ENCODE measurements at regions not wholly inside any gene's neighbourhood (a gene's known extent, or its start where the extent isn't known, plus 50 kb on each side); places are given as distances from the start of the nearest gene placed in this dataset.
"Not testable (repeated sequence)": the region's sequence is repeated elsewhere in the genome, so short reads cannot be mapped to it uniquely, and the experiment has no call there.

- CTCF ChIA-PET = no interaction called here
Measured at GRCh38 chr1:70490153-70490552, 79.1 kb downstream of the CTH start.

GRCh38 chr1:70495370-70495769 lies 84.3 kb downstream of the CTH start:
- DNase-seq (no peak), ATAC-seq (no peak)
- Mint-ChIP-seq H3K4me3 (no peak overlapping the region), H3K27me3 (peaks cover 2% of the 10 kb centered on the region), H3K27ac (no peak overlapping the region), H3K36me3 (ENCODE audit: low read depth) (no peaks in the 10 kb centered on the region), H3K9me3 (ENCODE audit: low read depth) (no peaks in the 10 kb centered on the region), H3K4me1 (no peaks in the 10 kb centered on the region)
- POLR2A ChIA-PET = interaction anchor here (0.6 kb wide), 1 partner anchor 1210 kb away, joined by 4 read pairs; no protein-coding TSS in a partner anchor
- CTCF ChIA-PET = interaction anchor here (1.0 kb wide), 1 partner anchor 16 kb away, joined by 3 read pairs; no protein-coding TSS in a partner anchor
- intact Hi-C loops (cut with DNase I, micrococcal nuclease) = no loop called here

More at GRCh38 chr1:70490153-70490552, 79.1 kb downstream of the CTH start:
- Mint-ChIP-seq H3K27me3 (no peaks in the 10 kb centered on the region), H3K4me3 (no peak overlapping the region), H3K27ac (no peak overlapping the region), H3K4me1 (no peaks in the 10 kb centered on the region), H3K36me3 (ENCODE audit: low read depth) (no peaks in the 10 kb centered on the region), H3K9me3 (ENCODE audit: low read depth) (no peaks in the 10 kb centered on the region)
- ATAC-seq (no peak), DNase-seq (no peak)
- intact Hi-C loops (cut with DNase I, micrococcal nuclease) = no loop called here
- POLR2A ChIA-PET = no interaction called here

GRCh38 chr1:70496181-70496580 lies 85.1 kb downstream of the CTH start:
- Mint-ChIP-seq H3K27me3 (peaks cover 4% of the 10 kb centered on the region), H3K36me3 (ENCODE audit: low read depth) (no peaks in the 10 kb centered on the region), H3K27ac (no peak overlapping the region), H3K4me3 (no peak overlapping the region), H3K9me3 (ENCODE audit: low read depth) (no peaks in the 10 kb centered on the region), H3K4me1 (no peaks in the 10 kb centered on the region)
- DNase-seq (no peak), ATAC-seq (no peak)
- ChIA-PET CTCF (interaction anchor here (0.8 kb wide), 1 partner anchor 11 kb away, joined by 4 read pairs; no protein-coding TSS in a partner anchor), POLR2A (no interaction called here)
- intact Hi-C loops (cut with DNase I, micrococcal nuclease) = no loop called here

- Mint-ChIP-seq H3K4me1 (no peaks in the 10 kb centered on the region), H3K9me3 (ENCODE audit: low read depth) (no peaks in the 10 kb centered on the region), H3K36me3 (ENCODE audit: low read depth) (no peaks in the 10 kb centered on the region), H3K27me3 (peaks cover 4% of the 10 kb centered on the region), H3K27ac (no peak overlapping the region), H3K4me3 (no peak overlapping the region)
- intact Hi-C loops (cut with DNase I, micrococcal nuclease) = no loop called here
- POLR2A ChIA-PET = no interaction called here
- CTCF ChIA-PET = no interaction called here
- no peak for ATAC-seq
- DNase-seq = no peak
Measured at GRCh38 chr1:70497152-70497551, 86.1 kb downstream of the CTH start.

GRCh38 chr1:70498666-70499065 lies 87.6 kb downstream of the CTH start:
- DNase-seq = no peak
- CTCF ChIA-PET = no interaction called here
- H3K4me1 Mint-ChIP-seq = no peaks in the 10 kb centered on the region
- H3K4me3 Mint-ChIP-seq = no peak overlapping the region
- no peak overlapping the region for H3K27ac Mint-ChIP-seq
- no peaks in the 10 kb centered on the region for H3K9me3 Mint-ChIP-seq (ENCODE audit: low read depth)
- no peak for ATAC-seq
- POLR2A ChIA-PET = no interaction called here
- no peaks in the 10 kb centered on the region for H3K36me3 Mint-ChIP-seq (ENCODE audit: low read depth)
- H3K27me3 Mint-ChIP-seq = peaks cover 4% of the 10 kb centered on the region
- intact Hi-C loops (cut with DNase I, micrococcal nuclease) = no loop called here

- Mint-ChIP-seq H3K4me3 (no peak overlapping the region), H3K4me1 (peaks cover 2% of the 10 kb centered on the region), H3K27ac (no peak overlapping the region), H3K27me3 (peaks cover 4% of the 10 kb centered on the region), H3K36me3 (ENCODE audit: low read depth) (no peaks in the 10 kb centered on the region), H3K9me3 (ENCODE audit: low read depth) (no peaks in the 10 kb centered on the region)
- POLR2A ChIA-PET = interaction anchor here (0.5 kb wide), 1 partner anchor 1287 kb away, joined by 3 read pairs; no protein-coding TSS in a partner anchor
- intact Hi-C loops (cut with DNase I, micrococcal nuclease) = no loop called here
- CTCF ChIA-PET = no interaction called here
- DNase-seq = peak; percentile 20
- ATAC-seq = peak; percentile 45
Measured at GRCh38 chr1:70499695-70500094, 88.6 kb downstream of the CTH start.

GRCh38 chr1:70503358-70503757 lies 92.3 kb downstream of the CTH start:
- POLR2A ChIA-PET = interaction anchor here (0.7 kb wide), 1 partner anchor 270 kb away, joined by 3 read pairs; no protein-coding TSS in a partner anchor
- Mint-ChIP-seq H3K4me1 (peaks cover 4% of the 10 kb centered on the region), H3K9me3 (ENCODE audit: low read depth) (no peaks in the 10 kb centered on the region), H3K4me3 (no peak overlapping the region), H3K27ac (no peak overlapping the region), H3K36me3 (ENCODE audit: low read depth) (no peaks in the 10 kb centered on the region), H3K27me3 (peaks cover 9% of the 10 kb centered on the region)
- DNase-seq (no peak), ATAC-seq (no peak)
- intact Hi-C loops (cut with DNase I, micrococcal nuclease) = no loop called here
- CTCF ChIA-PET = no interaction called here

- intact Hi-C loops (cut with DNase I, micrococcal nuclease) = no loop called here
- Mint-ChIP-seq H3K4me3 (no peak overlapping the region), H3K27ac (no peak overlapping the region), H3K4me1 (peaks cover 4% of the 10 kb centered on the region), H3K9me3 (ENCODE audit: low read depth) (no peaks in the 10 kb centered on the region), H3K36me3 (ENCODE audit: low read depth) (no peaks in the 10 kb centered on the region), H3K27me3 (peaks cover 9% of the 10 kb centered on the region)
- POLR2A ChIA-PET = no interaction called here
- CTCF ChIA-PET = interaction anchor here (0.5 kb wide), 1 partner anchor 343 kb away, joined by 3 read pairs; no protein-coding TSS in a partner anchor
- DNase-seq = peak; percentile 47
- ATAC-seq = peak; percentile 83
Measured at GRCh38 chr1:70504176-70504820, 93.2 kb downstream of the CTH start.

GRCh38 chr1:70504821-70505193 lies 93.7 kb downstream of the CTH start:
- no peak overlapping the region for H3K27ac Mint-ChIP-seq
- DNase-seq (no peak), ATAC-seq (peak; percentile 19)
- peaks cover 4% of the 10 kb centered on the region for H3K4me1 Mint-ChIP-seq
- no peaks in the 10 kb centered on the region for H3K9me3 Mint-ChIP-seq (ENCODE audit: low read depth)
- no peaks in the 10 kb centered on the region for H3K36me3 Mint-ChIP-seq (ENCODE audit: low read depth)
- peaks cover 9% of the 10 kb centered on the region for H3K27me3 Mint-ChIP-seq
- CTCF ChIA-PET = interaction anchor here (0.6 kb wide), 1 partner anchor 76 kb away, joined by 3 read pairs; no protein-coding TSS in a partner anchor
- POLR2A ChIA-PET = no interaction called here
- intact Hi-C loops (cut with DNase I, micrococcal nuclease) = loop anchor here in 1 of 2 experiments (5.0 kb wide), 1 partner anchor 68 kb away; no protein-coding TSS in a partner anchor
- no peak overlapping the region for H3K4me3 Mint-ChIP-seq

- H3K36me3 Mint-ChIP-seq (ENCODE audit: low read depth); H3K27ac Mint-ChIP-seq; H3K4me3 Mint-ChIP-seq; ATAC-seq; POLR2A ChIA-PET; H3K4me1 Mint-ChIP-seq; H3K27me3 Mint-ChIP-seq; DNase-seq; H3K9me3 Mint-ChIP-seq (ENCODE audit: low read depth): not testable (repeated sequence)
- CTCF ChIA-PET = interaction anchor here (0.7 to 1.4 kb wide), 3 partner anchors 21 to 383 kb away, joined by 3 read pairs; no protein-coding TSS in a partner anchor
- intact Hi-C loops (cut with DNase I, micrococcal nuclease) = loop anchor here in 1 of 2 experiments (5.0 kb wide), 1 partner anchor 71 kb away; no protein-coding TSS in a partner anchor
Measured at GRCh38 chr1:70507991-70508390, 96.9 kb downstream of the CTH start.

- POLR2A ChIA-PET = no interaction called here
- peak; percentile 86 for ATAC-seq
Measured at GRCh38 chr1:70509996-70510876, 99.2 kb downstream of the CTH start.

More at GRCh38 chr1:70509996-70510876, 99.2 kb downstream of the CTH start:
- H3K9me3 Mint-ChIP-seq (ENCODE audit: low read depth) = no peaks in the 10 kb centered on the region
- peaks cover 10% of the 10 kb centered on the region for H3K27me3 Mint-ChIP-seq
- no peaks in the 10 kb centered on the region for H3K4me1 Mint-ChIP-seq
- CTCF ChIA-PET = no interaction called here
- intact Hi-C loops (cut with DNase I, micrococcal nuclease) = loop anchor here (1.0 to 10.0 kb wide), 4 partner anchors 73 to 377 kb away; partner anchors contain the start of gene CTH (in 1 of the 2)
- no peaks in the 10 kb centered on the region for H3K36me3 Mint-ChIP-seq (ENCODE audit: low read depth)
- no peak overlapping the region for H3K27ac Mint-ChIP-seq
- H3K4me3 Mint-ChIP-seq = no peak overlapping the region
- no peak for DNase-seq
